Lower lobe of right lung (tissue), 2 donors: ENCODE measurements at regions not wholly inside any gene's neighbourhood (a gene's known extent, or its start where the extent isn't known, plus 50 kb on each side); places are given as distances from the start of the nearest gene placed in this dataset.

Experiments used
- ATAC-seq, 2 donors: fragments of 200-7000 bp; cut with Tn5 transposase; one replicate each; pipeline ENCODE4 v1.9.1; 2020 to 2022; ENCODE audit warnings: mild to moderate bottlenecking in 2 of 2, moderate library complexity in 2 of 2
- DNase-seq: peaks from one replicate; pipeline ENCODE4 v3.0.0-alpha.2; 2020
- H3K27ac ChIP-seq: fragments of 200-600 bp; one replicate; pipeline ENCODE4 v1.8.0; 2022
- H3K27me3 ChIP-seq: fragments of 200-600 bp; one replicate; pipeline ENCODE4 v1.8.0; 2022; ENCODE audit warnings: low read depth
- H3K36me3 ChIP-seq: fragments of 200-600 bp; one replicate; pipeline ENCODE4 v1.8.0; 2022; ENCODE audit warnings: mild to moderate bottlenecking
- H3K4me1 ChIP-seq: fragments of 200-600 bp; one replicate; pipeline ENCODE4 v1.8.0; 2022
- H3K4me3 ChIP-seq: fragments of 200-600 bp; one replicate; pipeline ENCODE4 v1.8.0; 2022; ENCODE audit warnings: mild to moderate bottlenecking
- H3K9me3 ChIP-seq: fragments of 200-600 bp; one replicate; pipeline ENCODE4 v1.8.0; 2022
- CTCF ChIP-seq: fragments of 200-600 bp; IDR thresholded peaks from one replicate; pipeline ENCODE4 v1.8.0; 2022; ENCODE audit warnings: antibody characterized with exemption, mild to moderate bottlenecking
- intact Hi-C: fragments of 100-400 bp; cut with DNase I; formaldehyde crosslinking; loops from one replicate; pipeline ENCODE4 v1.11.0; 2022
- donor health status: DM: no; HTN: yes; CAD: no; lungs with severe emphysema.

- no peaks in the 10 kb centered on the region for H3K9me3 ChIP-seq
Observed at GRCh38 chr1:10941891-10942541, 70.4 kb upstream of the TARDBP start.

GRCh38 chr1:10942542-10942912 lies 69.9 kb upstream of the TARDBP start:
- TF ChIP-seq CTCF = no peak
- H3K9me3 ChIP-seq = no peaks in the 10 kb centered on the region
- H3K36me3 ChIP-seq = no peaks in the 10 kb centered on the region
- H3K27me3 ChIP-seq = peaks cover 7% of the 10 kb centered on the region
- DNase-seq (no peak), ATAC-seq (no peak)
- H3K27ac ChIP-seq = no peak overlapping the region
- H3K4me3 ChIP-seq = no peak overlapping the region
- H3K4me1 ChIP-seq = peaks cover 24% of the 10 kb centered on the region
- intact Hi-C loops = no loop called here

More at GRCh38 chr1:10941891-10942541, 70.4 kb upstream of the TARDBP start:
- Histone ChIP-seq H3K4me1 (peaks cover 24% of the 10 kb centered on the region), H3K36me3 (no peaks in the 10 kb centered on the region), H3K27me3 (peaks cover 7% of the 10 kb centered on the region), H3K4me3 (no peak overlapping the region), H3K27ac (no peak overlapping the region)
- intact Hi-C loops = no loop called here
- DNase-seq (peak; percentile 68), ATAC-seq (peak; percentile 51 to 64)
- TF ChIP-seq CTCF = peak; percentile 85

- H3K36me3 ChIP-seq = no peaks in the 10 kb centered on the region
- intact Hi-C loops = no loop called here
- no peak overlapping the region for H3K27ac ChIP-seq
- H3K27me3 ChIP-seq = peaks cover 7% of the 10 kb centered on the region
- no peak for TF ChIP-seq CTCF
- ATAC-seq = no peak
- no peak overlapping the region for H3K4me3 ChIP-seq
- no peaks in the 10 kb centered on the region for H3K9me3 ChIP-seq
- peaks cover 24% of the 10 kb centered on the region for H3K4me1 ChIP-seq
- no peak for DNase-seq
Observed at GRCh38 chr1:10943041-10943440, 69.4 kb upstream of the TARDBP start.

- no peak overlapping the region for H3K27ac ChIP-seq
- peak overlapping the region; percentile 40 for H3K4me3 ChIP-seq
- no peaks in the 10 kb centered on the region for H3K36me3 ChIP-seq
- H3K4me1 ChIP-seq = peaks cover 24% of the 10 kb centered on the region
- no peak for TF ChIP-seq CTCF
- DNase-seq = peak; percentile 51
- H3K27me3 ChIP-seq = peaks cover 7% of the 10 kb centered on the region
- ATAC-seq = peak in 1 of 2 donors; percentile 15
- no peaks in the 10 kb centered on the region for H3K9me3 ChIP-seq
- intact Hi-C loops = no loop called here
Observed at GRCh38 chr1:10943991-10944730, 68.3 kb upstream of the TARDBP start.

GRCh38 chr1:10945991-10946509 lies 66.4 kb upstream of the TARDBP start:
- Histone ChIP-seq H3K36me3 (no peaks in the 10 kb centered on the region), H3K9me3 (no peaks in the 10 kb centered on the region), H3K27me3 (peaks cover 7% of the 10 kb centered on the region), H3K4me1 (peaks cover 24% of the 10 kb centered on the region), H3K4me3 (no peak overlapping the region), H3K27ac (no peak overlapping the region)
- DNase-seq (no peak), ATAC-seq (no peak)
- intact Hi-C loops = no loop called here
- no peak for TF ChIP-seq CTCF
